ENCODE measurements at regions not wholly inside any gene's neighbourhood (a gene's known extent, or its start where the extent isn't known, plus 50 kb on each side); places are given as distances from the start of the nearest gene placed in this dataset.
"Not testable (repeated sequence)": the region's sequence is repeated elsewhere in the genome, so short reads cannot be mapped to it uniquely, and the experiment has no call there.

GRCh38 chr3:197368330-197368729 lies 69.9 kb upstream of the DLG1 start:
- DNase-seq (ENCODE audit: low spot score) = no peak

GRCh38 chr3:197367081-197367780 lies 68.8 kb upstream of the DLG1 start:
- DNase-seq (ENCODE audit: low spot score) = peak; percentile 42

- no peak for DNase-seq (ENCODE audit: low spot score)
Observed at GRCh38 chr3:197366301-197367044, 68.1 kb upstream of the DLG1 start.

GRCh38 chr3:197365586-197365985 lies 67.2 kb upstream of the DLG1 start:
- DNase-seq (ENCODE audit: low spot score) = no peak

- DNase-seq (ENCODE audit: low spot score) = peak; percentile 32
Observed at GRCh38 chr3:197364410-197365071, 66.1 kb upstream of the DLG1 start.

GRCh38 chr3:197363553-197364409 lies 65.4 kb upstream of the DLG1 start:
- DNase-seq (ENCODE audit: low spot score) = no peak

- DNase-seq (ENCODE audit: low spot score) = no peak
Observed at GRCh38 chr3:197362081-197362480, 63.7 kb upstream of the DLG1 start.

GRCh38 chr3:197360095-197360494 lies 61.7 kb upstream of the DLG1 start:
- DNase-seq (ENCODE audit: low spot score) = not testable (repeated sequence)

GRCh38 chr3:197359476-197359875 lies 61.1 kb upstream of the DLG1 start:
- DNase-seq (ENCODE audit: low spot score) = not testable (repeated sequence)

GRCh38 chr3:197356741-197357140 lies 58.3 kb upstream of the DLG1 start:
- DNase-seq (ENCODE audit: low spot score) = no peak

- peak; percentile 44 for DNase-seq (ENCODE audit: low spot score)
Observed at GRCh38 chr3:197356275-197356674, 57.9 kb upstream of the DLG1 start.

GRCh38 chr3:197355713-197356112 lies 57.3 kb upstream of the DLG1 start:
- peak; percentile 36 for DNase-seq (ENCODE audit: low spot score)

GRCh38 chr3:197354568-197355001 lies 56.2 kb upstream of the DLG1 start:
- peak; percentile 66 for DNase-seq (ENCODE audit: low spot score)

GRCh38 chr3:197353867-197354567 lies 55.6 kb upstream of the DLG1 start:
- peak; percentile 32 for DNase-seq (ENCODE audit: low spot score)

GRCh38 chr3:197353001-197353866 lies 54.8 kb upstream of the DLG1 start:
- no peak for DNase-seq (ENCODE audit: low spot score)

- no peak for DNase-seq (ENCODE audit: low spot score)
Observed at GRCh38 chr3:197352382-197352781, 54.0 kb upstream of the DLG1 start.

- no peak for DNase-seq (ENCODE audit: low spot score)
Observed at GRCh38 chr3:197350446-197350845, 52.0 kb upstream of the DLG1 start.

- no peak for DNase-seq (ENCODE audit: low spot score)
Observed at GRCh38 chr3:197349368-197349767, 51.0 kb upstream of the DLG1 start.

Measured in kidney tubule cell (primary cell).